Epithelial cell of proximal tubule (primary cell): ENCODE measurements at regions not wholly inside any gene's neighbourhood (a gene's known extent, or its start where the extent isn't known, plus 50 kb on each side); places are given as distances from the start of the nearest gene placed in this dataset.

Experiments
- DNase-seq: peaks from one replicate; pipeline ENCODE4 v3.0.0-alpha.2; 2011; ENCODE audit warnings: low read depth
- H3K4me3 ChIP-seq: 2 replicates; pipeline ENCODE4 v1.5.1; 2011; ENCODE audit warnings: low read depth, mild to moderate bottlenecking, low read length
- TF ChIP-seq, protein P1 (sequence below): conservative IDR thresholded peaks from 2 replicates; pipeline ENCODE4 v1.5.1; 2012; ENCODE audit warnings: low read depth, mild to moderate bottlenecking, low read length

DNA sequence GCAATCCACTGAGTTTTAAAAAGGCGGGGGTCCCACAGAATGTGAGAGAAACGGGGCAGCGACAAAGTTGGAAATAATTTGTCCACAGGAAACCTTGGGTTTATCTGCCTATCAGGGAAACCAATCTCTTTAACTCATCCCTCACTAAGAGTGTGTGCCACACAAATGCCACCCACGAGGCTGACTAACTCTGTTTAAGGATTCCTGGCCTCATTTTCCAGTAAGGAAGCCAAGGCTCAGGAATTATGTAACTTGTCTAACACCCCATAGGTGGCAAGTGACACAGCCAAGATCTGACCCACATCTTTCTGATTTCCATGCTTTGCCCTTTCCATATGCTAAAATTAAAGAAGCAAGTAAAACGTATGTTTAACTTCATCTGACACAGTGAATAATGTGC lies 263.2 kb downstream of the CNTN3 start:
- H3K4me3 ChIP-seq = no peak overlapping the region
- TF ChIP-seq, protein P1, sequence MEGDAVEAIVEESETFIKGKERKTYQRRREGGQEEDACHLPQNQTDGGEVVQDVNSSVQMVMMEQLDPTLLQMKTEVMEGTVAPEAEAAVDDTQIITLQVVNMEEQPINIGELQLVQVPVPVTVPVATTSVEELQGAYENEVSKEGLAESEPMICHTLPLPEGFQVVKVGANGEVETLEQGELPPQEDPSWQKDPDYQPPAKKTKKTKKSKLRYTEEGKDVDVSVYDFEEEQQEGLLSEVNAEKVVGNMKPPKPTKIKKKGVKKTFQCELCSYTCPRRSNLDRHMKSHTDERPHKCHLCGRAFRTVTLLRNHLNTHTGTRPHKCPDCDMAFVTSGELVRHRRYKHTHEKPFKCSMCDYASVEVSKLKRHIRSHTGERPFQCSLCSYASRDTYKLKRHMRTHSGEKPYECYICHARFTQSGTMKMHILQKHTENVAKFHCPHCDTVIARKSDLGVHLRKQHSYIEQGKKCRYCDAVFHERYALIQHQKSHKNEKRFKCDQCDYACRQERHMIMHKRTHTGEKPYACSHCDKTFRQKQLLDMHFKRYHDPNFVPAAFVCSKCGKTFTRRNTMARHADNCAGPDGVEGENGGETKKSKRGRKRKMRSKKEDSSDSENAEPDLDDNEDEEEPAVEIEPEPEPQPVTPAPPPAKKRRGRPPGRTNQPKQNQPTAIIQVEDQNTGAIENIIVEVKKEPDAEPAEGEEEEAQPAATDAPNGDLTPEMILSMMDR = no peak
- DNase-seq = no peak

DNA sequence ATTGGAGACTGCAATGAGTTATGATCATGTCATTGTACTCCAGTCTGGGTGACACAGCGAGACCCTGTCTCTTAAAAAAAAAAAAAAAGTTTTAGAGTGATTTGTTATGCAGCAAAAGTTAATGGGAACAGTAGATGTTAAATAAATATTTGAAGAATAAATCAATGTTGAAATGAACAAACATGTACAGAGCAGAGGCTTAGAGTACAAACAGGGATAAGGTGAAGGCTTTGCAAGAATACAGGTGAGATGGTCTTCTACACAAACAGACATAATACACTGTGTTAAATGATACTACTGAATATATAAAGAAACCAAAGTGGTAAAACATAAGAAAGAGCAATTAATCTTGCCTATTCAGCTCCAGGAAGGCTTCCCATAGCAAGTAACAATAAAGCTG lies 265.4 kb downstream of the CNTN3 start:
- H3K4me3 ChIP-seq = no peak overlapping the region
- TF ChIP-seq, protein P1 = no peak
- no peak for DNase-seq

DNA sequence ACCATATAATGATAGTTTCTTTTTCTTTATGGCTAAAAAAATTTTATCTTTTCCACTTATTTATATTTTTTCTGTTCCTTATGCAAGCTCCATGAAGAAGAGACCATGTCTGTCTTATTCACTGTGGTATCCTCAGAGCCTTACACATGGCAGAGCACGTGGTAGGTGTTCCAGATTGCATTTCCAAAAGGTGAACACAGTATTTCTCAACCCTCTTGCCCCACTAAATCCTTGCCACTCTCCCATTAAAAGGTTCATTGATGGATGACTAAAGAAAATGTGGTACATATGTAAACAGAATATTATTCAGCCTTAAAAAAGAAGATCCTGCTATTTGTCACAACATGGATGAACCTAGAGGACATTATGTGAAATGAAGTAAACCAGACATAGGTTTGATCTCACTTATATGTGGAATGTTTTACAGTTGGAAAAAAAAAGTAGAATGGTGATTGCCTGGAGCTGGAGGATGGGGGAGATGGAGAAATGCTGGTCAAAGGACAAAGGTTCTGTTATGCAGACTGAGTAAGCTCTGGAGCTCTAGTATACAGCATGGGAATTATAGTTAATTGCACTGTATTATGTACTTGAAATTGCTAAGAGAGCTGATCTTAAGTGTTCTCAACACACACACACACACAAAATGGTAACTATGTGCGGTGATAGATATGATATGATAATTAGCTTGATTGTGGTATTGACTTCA lies 266.7 kb downstream of the CNTN3 start:
- no peak for DNase-seq
- TF ChIP-seq, protein P1 = no peak
- no peak overlapping the region for H3K4me3 ChIP-seq

DNA sequence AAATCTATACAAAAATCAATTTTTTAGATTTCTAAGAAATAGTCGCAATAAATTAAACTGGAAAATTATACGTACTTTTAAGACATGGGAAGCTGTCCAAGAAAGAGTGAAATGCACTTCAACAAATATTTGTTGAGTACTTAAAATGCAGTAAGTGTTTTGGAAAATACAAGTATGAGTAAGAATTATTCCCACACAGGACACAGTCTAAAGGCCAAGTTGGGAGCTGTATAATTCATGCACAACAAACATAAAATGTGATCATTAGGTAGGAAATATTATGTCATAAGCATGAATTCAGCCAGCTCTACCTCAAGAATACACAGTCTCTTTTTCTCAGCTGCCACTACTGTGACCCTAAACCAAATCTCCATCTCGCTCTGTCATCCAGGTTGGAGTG lies 267.6 kb downstream of the CNTN3 start:
- no peak for DNase-seq
- H3K4me3 ChIP-seq = no peak overlapping the region
- TF ChIP-seq, protein P1 = no peak

DNA sequence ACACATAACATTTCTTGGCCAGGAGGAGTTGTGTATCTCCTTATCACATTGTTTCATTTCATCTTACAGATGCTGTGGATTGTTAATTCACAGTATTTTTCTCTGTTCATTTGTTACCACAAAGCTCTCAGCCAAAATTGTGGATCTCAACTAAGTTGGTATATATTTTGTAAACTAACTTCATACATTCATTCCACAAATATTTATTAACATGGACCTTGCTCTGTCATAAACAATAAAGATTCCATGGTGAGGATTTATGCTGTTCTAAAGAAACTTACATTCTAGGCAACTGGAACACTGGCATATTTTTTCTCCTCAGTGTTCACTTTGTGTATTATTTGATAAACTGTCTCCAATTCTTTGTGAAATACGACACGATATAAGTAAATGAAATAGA lies 268.8 kb downstream of the CNTN3 start:
- TF ChIP-seq, protein P1 = no peak
- DNase-seq = no peak

DNA sequence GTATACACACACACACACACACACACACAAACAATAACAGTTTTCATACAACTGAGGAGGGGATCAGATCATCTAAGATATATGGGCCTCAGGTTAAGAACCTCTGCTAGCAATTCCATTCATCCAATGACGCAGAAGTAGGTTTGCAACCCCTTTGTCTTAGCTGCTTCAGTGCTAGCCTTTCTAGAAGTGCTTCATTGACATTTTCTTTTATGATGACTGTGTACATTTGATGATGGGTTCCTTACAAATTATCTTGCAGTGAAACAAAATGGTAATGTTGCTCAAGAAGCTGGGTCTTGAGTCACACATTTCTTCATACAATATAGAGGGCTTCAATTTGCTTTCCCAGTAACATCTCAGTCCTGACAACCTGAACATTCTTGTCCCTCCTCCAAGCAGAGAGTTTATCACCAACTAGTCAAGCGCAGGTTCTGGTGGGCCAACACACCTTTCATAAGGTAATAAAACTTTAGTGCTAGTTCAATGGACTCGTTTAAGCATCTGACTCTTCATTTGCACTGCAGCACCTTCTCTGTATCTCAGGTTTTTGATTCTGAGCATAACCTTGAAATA lies 269.5 kb downstream of the CNTN3 start:
- no peak for DNase-seq
- TF ChIP-seq, protein P1 = no peak
- no peak overlapping the region for H3K4me3 ChIP-seq

More for the DNA sequence above, 268.8 kb downstream of the CNTN3 start:
- H3K4me3 ChIP-seq = no peak overlapping the region

DNA sequence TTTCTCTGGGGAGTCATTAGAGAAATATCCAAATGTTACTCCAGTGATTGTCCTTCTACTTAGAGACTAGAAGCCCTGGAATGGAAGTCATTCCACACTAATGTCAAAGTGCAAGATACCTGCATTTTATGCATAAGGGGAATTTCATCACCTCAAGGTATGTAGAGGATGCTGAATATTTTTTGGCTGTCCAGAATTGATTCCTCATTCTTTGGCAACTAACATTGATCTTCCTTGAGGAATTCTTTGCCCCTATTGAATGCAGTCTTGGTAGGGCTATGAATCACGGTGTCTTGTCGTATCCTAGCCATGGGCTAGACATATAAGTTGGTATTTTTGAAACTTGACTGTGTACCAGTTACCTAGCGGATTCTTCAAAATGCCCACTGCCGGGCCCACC lies 271.1 kb downstream of the CNTN3 start:
- TF ChIP-seq, protein P1 = no peak
- no peak overlapping the region for H3K4me3 ChIP-seq

More for the DNA sequence above, 271.1 kb downstream of the CNTN3 start:
- DNase-seq = no peak
